NCI-H510A treated with DMSO at 0.1 percent for 48 hours (cell line): ENCODE measurements at regions not wholly inside any gene's neighbourhood (a gene's known extent, or its start where the extent isn't known, plus 50 kb on each side); places are given as distances from the start of the nearest gene placed in this dataset.
A peak's percentile ranks its signal among the peaks of the same experiment; 100 is the strongest.

ENCODE experiments used
- DNase-seq: peaks from one replicate; lab custom pipeline; 2025; lab: John Stamatoyannopoulos, UW

DNA sequence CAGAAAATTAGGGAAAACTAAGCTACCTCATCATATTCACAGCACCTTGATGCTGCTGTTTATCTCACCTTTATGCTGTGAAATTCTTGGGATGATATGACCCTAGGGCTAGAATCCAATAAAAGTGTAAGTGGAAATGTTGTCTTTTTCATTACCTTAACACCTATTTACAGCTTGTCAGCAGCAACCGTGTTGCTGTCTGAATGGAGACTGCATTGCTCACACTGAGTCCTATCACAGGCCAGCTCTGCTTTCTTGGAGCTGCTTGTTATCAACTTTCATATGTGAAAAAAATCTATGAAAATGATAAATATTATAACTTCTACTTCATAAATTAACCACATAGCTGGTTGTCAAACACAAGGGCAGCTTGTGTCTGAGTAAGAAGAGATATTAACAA lies 789.5 kb downstream of the TECRL start:
- DNase-seq = no peak

DNA sequence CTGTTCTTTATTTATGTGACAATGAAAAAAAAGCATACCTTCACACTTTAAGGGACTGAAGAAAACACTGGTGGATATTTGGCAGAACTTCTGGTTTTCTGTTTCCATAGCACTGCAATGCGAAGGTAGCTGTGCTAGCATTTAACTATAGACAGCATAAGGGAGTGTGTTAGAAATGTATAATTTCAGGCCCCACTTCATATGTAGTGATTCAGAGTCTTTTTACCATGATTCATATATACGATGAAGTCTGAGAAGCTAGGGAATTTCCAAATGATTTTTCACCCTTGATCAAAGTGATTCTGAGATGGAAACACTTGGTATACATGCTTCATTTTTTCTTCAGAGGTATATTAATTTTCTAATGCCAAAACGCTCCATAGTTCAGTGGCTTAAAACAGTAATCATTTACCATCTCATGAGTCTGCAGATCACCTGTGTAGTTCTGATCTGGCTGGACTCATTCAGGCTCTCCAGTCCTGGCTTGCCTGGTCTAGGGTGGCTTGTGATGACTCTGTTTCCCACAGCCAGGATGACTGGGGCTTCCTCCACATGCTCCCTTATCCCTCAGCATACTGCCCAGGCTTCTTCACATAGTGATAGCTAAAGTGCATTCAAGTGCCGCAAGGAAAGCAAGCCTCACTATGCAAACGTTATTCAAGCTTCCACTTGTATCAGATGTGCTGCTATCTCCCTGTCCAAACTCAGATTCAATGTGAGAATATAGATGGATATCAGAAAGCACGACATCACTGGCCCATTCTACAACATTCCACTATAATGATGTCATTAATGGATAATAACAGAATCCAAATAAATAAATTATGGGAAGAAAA lies 790.1 kb downstream of the TECRL start:
- peak; percentile 10 for DNase-seq

DNA sequence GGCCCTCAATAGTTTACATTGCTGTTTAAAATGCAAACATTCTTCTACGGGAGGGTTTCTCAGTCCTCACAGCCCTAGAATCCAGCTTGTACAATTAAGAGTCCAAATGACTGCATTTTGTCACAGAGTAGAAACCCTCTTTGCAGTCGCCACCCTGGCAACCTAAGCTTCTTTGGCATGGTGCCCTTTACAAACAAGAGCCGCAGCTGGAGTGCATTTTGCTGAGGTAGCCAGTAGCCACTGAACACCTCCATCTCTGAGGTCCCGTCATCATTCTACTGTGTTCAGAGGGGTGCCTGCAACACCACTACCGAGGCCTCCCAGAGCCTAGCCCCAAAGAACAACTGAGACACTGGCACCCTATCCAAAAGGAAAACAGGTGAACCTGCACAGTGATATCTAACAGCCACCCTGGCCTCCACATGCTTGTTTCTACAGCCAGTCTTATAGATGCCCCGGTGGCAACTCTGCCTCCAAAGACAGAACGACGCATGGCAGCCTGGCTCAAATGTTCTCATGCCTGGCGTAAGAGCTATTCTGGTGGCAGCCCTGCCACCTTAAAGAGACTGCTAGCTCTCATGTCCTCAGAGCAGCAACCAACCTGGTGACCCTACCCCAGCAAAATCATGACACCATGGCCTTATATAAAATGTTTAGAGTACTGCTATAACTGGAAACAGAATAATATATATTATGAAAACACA lies 801.9 kb downstream of the TECRL start:
- DNase-seq = peak; percentile 11

DNA sequence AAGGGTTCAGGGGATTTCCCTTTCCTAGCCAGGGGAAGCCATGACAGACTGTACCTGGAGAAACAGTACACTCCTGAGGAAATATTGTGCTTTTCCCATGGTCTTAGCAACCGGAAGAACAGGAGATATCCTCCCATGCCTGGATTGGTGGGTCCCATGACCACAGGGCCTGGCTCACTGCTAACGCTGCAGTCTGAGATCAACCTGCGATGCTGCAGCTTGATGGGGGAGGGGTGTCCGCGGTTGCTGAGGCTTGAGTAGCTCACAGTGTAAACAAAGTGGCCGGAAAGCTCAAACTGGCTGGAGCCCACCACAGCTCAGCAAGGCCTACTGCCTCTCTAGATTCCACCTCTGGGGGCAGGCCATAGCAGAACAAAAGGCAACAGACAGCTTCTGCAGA lies 819.5 kb downstream of the TECRL start:
- DNase-seq = peak; percentile 32

GRCh38 chr4:63583561-63583960 lies 825.7 kb downstream of the TECRL start:
- no peak for DNase-seq

GRCh38 chr4:63583007-63583406 lies 826.2 kb downstream of the TECRL start:
- no peak for DNase-seq

DNA sequence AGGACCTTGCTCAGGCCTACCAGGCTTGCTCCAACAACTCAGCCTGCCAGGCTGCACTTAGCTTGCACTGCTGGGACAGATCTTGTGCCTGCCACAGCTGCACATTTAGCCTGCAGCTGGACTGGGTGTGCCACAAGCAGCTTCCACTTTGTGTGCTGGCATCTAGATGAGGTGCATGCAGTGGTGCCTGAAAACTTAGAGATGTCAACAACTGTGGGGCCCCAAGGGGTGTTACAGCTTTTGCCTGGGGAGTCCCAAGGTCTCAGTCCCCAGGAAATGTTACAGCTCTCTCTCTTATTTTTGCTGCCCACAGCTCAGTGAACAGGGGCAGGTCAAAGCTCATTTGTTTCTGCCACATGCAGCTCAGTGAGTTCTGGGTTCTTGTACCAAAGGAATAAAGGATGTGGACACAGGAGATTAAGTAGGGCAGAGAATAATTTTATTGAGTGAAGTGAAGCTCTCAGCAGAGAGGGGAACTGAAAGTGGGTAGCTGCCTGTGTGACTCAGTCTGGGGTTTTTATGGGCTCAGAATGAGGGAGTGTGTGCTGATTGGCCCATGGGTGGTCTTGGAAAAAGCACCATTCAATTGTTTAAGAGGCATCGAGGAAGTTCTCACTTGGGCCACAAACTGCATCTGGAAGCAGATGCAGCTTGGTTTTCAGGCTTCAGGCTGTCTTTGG lies 828.3 kb downstream of the TECRL start:
- no peak for DNase-seq

- no peak for DNase-seq
Observed at GRCh38 chr4:63578383-63578782, 830.9 kb downstream of the TECRL start.

DNA sequence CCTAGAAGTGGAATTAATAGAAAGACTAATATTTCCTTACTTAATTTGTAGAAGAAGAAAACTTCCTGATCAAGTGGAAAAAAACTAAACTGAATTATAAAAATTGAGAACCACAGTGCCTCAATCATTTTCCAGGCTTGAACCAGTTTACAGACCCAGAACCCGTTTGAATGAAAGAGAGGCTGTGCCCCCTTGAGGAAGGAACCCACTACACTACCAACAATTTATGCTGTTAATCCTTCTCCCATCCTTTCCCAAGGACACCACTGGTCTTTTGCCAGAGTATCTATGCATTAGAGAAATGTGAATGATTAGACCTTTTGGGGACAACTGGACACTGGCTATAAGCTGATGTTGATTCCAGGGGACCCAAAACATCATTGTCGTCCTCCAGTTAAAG lies 842.6 kb downstream of the TECRL start:
- DNase-seq = no peak

GRCh38 chr4:63563288-63564014 lies 845.8 kb downstream of the TECRL start:
- peak; percentile 37 for DNase-seq

GRCh38 chr4:63558709-63559108 lies 850.5 kb downstream of the TECRL start:
- no peak for DNase-seq

DNA sequence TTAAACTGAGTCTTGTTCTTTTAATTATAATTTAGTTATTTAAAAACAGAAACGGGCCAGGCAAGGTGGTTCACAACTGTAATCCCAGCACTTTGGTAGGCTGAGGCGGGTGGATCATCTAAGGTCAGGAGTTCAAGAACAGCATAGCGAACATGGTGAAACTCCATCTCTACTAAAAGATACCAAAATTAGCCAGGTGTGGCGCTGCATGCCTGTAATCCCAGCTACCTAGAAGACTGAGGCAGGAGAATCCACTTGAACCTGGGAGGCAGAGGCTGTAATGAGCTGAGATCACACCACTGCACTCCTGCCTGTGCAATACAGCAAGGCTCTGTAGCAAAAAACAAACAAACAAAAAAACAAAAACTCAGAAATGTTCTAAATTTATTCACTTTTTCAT lies 852.9 kb downstream of the TECRL start:
- no peak for DNase-seq

DNA sequence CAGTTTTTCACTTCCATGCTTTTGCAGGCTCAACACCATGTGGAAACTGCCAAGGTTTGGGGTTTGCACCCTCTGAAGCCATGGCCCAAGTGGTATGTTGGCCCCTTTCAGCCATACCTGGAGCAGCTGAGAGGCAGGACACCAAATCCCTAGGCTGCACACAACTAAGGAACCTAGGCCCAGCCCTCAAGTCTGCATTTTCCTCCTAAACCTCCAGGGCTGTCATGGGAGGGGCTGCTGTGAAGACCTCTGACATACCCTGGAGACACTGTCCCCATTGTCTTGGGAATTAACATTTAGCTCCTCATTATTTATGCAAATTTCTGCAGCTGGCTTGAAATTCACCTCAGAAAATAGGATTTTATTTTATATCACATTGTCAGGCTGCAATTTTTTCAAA lies 856.1 kb downstream of the TECRL start:
- no peak for DNase-seq

- DNase-seq = no peak
Observed at GRCh38 chr4:63541828-63542227, 867.4 kb downstream of the TECRL start.

- DNase-seq = no peak
Observed at GRCh38 chr4:63529581-63530337, 879.5 kb downstream of the TECRL start.

DNA sequence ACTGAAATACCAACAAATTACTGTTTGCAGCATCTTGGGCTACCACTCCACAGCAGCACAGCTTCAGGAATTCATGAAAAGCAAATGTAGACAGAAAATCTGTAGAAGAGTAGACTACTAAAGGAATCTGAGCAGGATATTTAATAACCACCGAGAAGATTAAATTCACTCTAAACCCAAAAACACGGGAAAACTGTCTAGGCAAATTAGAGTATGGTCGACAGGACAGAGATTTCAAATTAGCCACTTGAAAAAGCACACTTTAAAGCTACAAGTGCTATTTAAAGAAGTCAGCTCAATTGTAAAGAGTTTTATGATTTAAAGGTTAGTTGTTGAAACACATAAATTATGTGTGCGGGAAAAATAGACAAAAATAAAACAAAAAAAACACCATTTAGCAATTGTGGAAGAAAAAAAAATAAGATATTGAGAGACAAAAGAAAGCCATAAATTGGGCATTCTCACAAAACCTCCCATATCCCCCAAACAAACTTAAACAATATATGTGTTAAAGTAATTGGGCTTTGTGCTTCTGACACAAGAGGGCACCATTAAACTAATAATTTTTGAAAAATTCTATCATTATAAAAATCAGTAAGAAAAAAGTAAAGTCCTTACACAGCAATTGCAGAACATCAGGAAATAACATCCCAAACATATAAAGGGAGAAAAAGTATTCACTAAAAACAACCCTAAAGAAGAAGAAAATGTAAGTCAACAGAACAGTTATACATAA lies 880.8 kb downstream of the TECRL start:
- DNase-seq = peak; percentile 4

GRCh38 chr4:63526251-63526650 lies 883.0 kb downstream of the TECRL start:
- no peak for DNase-seq

DNA sequence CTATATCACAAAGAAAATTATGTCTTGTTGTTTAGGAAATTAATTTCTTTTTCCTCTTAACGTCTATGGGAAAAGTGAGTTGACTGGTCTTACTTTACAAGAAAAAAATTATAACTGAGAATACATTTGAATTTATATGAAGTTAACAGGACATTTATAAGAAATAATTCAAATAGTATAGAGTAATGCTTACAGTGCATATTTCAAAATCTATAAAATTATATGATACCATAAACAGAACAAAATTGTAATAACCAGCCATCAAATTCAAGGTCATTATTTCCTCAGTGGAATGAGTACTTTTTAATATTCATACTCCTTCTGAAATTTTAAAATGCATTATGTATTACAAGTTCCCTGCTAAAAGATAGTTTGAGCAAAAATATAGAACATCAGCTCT lies 884.5 kb downstream of the TECRL start:
- no peak for DNase-seq

- DNase-seq = no peak
Observed at GRCh38 chr4:63505714-63506460, 903.4 kb downstream of the TECRL start.

- no peak for DNase-seq
Observed at GRCh38 chr4:63493265-63493664, 916.0 kb downstream of the TECRL start.
